ENCODE measurements at regions not wholly inside any gene's neighbourhood (a gene's known extent, or its start where the extent isn't known, plus 50 kb on each side); places are given as distances from the start of the nearest gene placed in this dataset.

DNA sequence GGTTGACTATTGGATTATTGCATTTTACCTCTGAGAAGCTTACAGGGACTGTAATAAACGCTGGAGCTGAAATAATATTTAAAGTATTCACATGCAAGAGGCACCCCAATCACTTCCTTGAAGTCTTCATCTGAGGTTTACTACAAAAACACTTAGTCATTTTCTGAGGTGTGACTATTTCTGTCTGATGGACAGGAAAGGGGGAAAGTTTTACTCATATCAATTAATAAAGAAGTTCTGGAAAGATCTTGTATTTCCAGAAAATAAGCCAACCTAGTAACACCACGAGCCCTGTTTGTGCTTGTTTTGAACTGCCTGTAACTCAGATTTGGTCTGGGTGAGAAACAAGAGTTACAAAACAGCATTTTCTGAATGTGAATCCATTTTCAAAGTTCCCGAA lies 63.9 kb upstream of the PRKCQ start:
- TF ChIP-seq, protein P1, sequence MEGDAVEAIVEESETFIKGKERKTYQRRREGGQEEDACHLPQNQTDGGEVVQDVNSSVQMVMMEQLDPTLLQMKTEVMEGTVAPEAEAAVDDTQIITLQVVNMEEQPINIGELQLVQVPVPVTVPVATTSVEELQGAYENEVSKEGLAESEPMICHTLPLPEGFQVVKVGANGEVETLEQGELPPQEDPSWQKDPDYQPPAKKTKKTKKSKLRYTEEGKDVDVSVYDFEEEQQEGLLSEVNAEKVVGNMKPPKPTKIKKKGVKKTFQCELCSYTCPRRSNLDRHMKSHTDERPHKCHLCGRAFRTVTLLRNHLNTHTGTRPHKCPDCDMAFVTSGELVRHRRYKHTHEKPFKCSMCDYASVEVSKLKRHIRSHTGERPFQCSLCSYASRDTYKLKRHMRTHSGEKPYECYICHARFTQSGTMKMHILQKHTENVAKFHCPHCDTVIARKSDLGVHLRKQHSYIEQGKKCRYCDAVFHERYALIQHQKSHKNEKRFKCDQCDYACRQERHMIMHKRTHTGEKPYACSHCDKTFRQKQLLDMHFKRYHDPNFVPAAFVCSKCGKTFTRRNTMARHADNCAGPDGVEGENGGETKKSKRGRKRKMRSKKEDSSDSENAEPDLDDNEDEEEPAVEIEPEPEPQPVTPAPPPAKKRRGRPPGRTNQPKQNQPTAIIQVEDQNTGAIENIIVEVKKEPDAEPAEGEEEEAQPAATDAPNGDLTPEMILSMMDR (conservative IDR thresholded peaks at IDR 0.05; ENCODE audit: low read length), result no peak
- no peak for TF ChIP-seq EZH2phosphoT487 (IDR thresholded peaks at IDR 0.05; ENCODE audit: borderline replicate concordance)

Data from Loucy (cell line).